GF-D8 (cell line): ENCODE measurements at regions not wholly inside any gene's neighbourhood (a gene's known extent, or its start where the extent isn't known, plus 50 kb on each side); places are given as distances from the start of the nearest gene placed in this dataset.

ENCODE experiments used
- DNase-seq: peaks from one replicate; lab custom pipeline; 2025; lab: John Stamatoyannopoulos, UW

DNA sequence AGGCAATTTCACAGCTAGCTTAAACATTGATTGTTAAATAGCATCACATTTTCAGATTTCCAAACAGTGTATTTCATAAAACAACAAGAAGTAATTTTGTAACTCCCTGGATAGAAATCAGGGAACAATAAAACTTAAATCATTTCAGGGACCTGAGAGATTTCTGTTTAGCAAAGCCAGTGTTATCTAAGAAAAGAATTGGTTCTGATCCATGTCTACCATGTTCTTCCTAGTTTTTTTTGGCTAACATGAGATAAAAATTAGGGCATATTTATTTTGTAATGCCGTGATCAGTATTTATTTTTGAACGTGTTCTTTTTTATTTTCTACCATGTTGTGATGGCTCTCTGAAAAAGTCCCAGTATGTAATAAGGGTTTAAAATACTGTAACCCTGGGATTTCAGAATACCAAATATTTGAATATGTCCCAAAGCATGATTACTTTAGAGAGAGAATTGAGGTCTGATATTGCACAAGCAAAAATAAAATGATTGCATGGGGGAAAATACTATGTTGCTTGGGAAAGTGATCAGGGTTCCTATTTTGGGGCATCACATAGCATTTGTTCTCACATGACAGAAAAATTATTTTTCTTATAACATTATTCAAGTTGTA lies 188.7 kb upstream of the CEP162 start:
- no peak for DNase-seq

GRCh38 chr6:84415517-84415916 lies 188.1 kb upstream of the CEP162 start:
- no peak for DNase-seq

DNA sequence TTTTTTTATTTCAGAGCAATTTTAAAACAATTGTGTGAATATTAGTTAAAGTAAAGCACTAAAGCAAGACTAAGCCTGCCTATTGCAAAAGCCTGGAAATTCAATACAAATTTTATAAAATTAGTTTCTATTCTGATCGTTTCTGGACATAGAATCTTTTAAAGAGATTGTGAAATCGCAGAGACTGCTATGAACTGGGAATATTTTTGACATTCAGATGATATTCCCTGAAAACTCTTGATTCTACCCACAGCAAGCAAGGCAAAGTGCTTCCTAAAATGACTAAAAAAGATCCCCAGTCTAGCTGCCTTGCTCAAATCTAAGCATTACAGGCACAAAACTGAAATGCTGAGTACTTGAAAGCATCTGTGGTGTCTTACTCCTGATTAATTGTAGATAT lies 187.6 kb upstream of the CEP162 start:
- DNase-seq, result no peak

DNA sequence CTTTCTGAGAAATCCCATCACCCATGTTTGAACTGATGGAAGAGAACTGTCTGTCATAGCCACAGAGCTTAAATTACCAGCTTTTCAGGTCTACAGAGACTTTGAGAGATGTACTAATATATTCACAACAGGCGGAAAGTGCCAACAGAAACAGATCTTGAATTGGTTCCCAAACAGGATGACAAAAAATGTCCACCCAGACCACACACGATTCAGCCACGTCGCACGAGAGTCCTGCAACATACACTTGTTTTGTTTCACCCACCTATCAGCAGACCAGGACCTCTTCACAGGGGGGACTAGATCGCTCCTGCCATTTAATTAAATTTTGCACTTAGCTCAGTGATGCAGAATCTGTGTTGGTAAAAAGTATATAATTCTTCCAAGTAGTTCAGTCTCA lies 187.1 kb upstream of the CEP162 start:
- DNase-seq, result no peak

- DNase-seq, result no peak
These were observed 183.7 kb upstream of the CEP162 start for GRCh38 chr6:84411060-84411629.

GRCh38 chr6:84409911-84410310 lies 182.5 kb upstream of the CEP162 start:
- no peak for DNase-seq

DNA sequence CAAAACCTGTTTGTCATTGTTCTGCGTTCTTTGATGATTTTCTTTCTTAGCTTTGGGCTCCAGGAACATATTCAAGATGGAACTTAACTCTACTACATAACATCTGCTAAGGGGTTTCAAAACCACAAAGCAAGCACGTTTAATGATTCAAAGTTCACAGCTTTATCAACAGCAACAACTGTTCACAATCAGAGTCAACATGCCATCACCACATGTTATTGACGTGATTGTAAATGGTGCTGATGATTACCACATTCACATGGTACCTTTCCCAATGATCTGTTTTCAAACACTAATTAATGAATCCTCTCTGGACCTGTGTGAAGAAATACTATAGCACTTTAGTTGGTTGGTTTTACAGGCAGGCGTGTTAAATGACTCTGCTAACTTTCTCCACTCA lies 180.6 kb upstream of the CEP162 start:
- DNase-seq, result no peak

- no peak for DNase-seq
These were observed 176.1 kb upstream of the CEP162 start for GRCh38 chr6:84403545-84403944.

GRCh38 chr6:84399003-84399402 lies 171.6 kb upstream of the CEP162 start:
- no peak for DNase-seq

- DNase-seq, result no peak
These were observed 164.8 kb upstream of the CEP162 start for GRCh38 chr6:84392261-84392660.

DNA sequence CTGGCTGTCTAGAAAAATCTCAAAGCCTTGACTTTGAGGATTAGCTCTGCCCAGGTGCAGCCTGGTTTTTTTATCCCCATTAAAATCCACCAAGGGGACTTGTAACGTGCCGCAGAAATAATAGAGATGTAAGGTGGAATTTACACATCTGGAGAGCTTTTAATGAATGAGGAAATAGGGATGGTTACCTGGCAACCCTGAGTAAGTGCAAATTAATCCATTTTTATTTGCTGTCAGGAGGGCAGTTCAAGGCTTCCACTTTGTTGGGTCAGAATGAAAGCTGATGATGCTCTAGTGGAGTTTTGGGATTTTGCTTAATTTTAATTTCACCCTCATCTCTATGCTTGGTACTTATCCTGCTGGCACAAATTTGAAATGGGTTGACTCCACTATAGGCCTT lies 163.4 kb upstream of the CEP162 start:
- no peak for DNase-seq

DNA sequence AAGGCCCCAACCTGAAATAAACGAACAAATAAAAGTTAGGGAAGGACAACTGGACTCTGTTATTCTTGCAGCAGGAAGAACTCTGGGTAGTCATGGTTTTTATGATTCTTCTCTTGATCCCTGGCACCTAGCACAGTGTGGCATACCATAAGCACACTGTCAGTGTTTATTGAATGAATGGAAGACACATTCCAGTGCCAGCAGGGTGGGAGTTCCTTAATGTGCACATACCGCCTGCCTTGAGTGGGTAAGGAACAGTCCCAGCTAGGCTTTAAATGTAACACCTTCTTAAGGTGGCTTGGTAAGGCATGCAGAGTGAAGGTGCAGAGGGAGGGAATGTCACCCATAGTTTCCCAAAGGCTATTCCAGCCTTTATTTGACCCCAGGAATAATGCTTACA lies 162.9 kb upstream of the CEP162 start:
- no peak for DNase-seq

GRCh38 chr6:84379142-84379541 lies 151.7 kb upstream of the CEP162 start:
- DNase-seq, result no peak

DNA sequence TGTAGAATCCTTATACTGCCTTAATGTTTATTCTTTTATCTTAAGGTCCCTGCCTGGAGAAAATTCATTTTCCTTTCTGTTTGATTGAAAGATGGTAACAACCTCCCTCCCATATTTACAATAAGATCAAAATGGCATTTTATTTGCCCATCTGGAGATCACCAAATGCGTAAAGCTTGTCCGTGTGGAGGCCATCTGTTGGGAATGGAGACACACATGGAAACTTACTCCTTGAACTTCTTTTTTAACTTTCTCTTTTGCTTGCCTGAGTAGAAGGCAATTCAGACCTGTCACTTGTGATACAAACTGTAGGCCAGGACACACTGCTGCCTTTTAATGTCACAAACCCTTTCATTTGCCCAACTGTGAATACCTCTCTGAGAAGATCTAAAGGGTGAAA lies 144.8 kb upstream of the CEP162 start:
- no peak for DNase-seq

DNA sequence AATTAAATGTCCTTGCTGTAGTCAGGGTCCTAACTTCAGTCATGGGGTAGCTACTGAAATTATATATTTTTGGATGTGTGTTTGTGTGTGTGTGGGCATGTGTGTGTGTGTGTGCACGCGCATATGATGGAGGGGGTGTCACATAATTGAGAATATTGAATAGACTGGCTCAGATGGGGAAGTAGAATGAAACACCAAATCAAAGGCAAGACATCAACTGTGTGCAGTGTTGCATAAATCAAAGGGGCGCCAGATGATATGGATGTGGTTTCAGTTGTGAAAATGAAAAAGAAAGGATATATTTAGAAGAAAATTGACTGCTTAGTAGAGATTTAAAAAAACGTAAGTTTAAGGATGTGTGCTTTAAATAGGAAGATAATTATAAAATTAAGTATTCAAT lies 144.2 kb upstream of the CEP162 start:
- DNase-seq, result no peak

GRCh38 chr6:84362193-84362821 lies 134.9 kb upstream of the CEP162 start:
- no peak for DNase-seq

GRCh38 chr6:84361372-84362192 lies 134.1 kb upstream of the CEP162 start:
- DNase-seq, result no peak

DNA sequence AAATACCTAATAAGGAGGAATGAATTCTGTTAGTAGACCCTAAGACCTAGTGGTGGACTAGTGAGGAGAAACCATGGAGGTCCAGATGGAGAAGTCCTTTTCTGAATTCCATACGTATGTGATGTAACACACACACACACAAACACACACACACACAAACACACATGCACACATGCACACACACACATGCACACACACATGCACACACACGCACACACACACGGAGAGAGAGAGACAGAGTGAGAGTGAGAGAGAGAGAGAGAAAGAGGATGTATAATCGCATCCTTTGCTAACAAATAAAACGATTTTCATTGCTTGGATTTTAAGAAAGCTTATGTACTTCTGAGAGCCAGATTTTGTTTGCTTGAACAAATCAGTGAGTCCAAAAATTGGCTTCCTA lies 132.6 kb upstream of the CEP162 start:
- DNase-seq, result no peak

DNA sequence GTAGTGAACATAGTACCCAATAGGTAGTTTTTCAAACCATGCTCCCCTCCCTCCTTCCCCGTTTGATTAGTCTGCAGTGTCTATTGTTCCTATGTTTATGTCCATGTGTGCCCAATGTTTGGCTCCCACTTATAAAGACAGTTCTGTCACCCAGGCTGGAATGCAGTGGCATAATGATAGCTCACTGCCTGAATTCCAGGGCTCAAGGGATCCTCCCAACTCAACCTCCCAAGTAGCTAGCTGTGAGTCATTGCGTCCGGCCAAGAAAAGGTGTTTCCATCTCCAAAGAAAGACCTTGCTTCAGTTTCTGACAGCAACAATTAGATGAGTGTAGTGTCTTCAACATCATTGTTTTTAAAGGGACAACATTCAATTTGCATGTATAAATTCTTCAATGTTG lies 131.1 kb upstream of the CEP162 start:
- no peak for DNase-seq

- no peak for DNase-seq
These were observed 130.2 kb upstream of the CEP162 start for GRCh38 chr6:84357631-84358030.

GRCh38 chr6:84356907-84357306 lies 129.5 kb upstream of the CEP162 start:
- DNase-seq, result no peak

DNA sequence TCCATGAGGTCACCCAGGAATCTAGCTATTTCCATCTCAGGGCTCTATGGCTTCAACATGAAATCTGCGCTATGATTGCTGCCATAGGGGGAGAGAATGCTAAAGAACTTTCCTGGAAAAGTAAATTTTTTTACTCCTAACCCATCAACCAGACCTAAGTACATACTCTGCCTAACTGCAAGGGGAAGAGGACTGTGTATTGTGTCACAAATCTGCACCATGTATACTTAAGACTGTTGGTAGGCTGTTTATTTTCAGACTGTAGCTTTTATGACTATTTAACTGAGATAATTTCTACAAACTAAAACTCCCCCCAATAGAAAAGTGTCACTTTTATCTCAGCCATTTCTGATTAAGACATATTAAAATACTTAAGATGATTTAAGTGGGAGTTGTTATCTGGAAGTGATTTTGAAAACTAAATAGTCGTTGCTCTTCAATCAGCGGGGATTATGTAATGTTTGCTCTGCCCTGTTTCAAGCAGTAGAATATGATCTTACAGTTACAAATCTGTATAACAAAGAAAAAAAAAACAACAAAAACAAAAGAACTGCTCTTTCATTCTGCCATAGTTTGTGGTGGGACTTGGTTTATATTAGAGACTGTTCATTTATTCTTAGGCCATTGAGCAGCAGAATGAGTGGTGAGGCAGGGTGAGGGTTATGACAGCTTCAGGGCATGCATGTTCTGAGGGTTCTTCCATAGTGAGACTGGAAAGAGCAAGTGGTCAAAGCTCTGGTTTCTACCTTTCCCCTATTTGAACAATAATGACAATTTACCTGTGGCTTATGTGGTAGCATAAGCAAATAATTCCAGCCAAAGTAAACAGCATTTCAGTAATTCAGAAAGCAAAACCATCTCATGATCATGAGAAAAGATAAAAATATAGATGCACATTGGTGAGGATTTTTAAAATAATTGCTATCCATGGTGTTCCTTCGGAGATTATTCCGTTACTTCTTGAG lies 126.3 kb upstream of the CEP162 start:
- DNase-seq, result no peak
